Activated T-helper 1 cell treated with Interleukin-2 at 50 U/mL for 16 hours (primary cell): ENCODE measurements at regions not wholly inside any gene's neighbourhood (a gene's known extent, or its start where the extent isn't known, plus 50 kb on each side); places are given as distances from the start of the nearest gene placed in this dataset.

Experiments used
- DNase-seq: peaks from one replicate; pipeline ENCODE4 v3.0.0-alpha.2; 2020; ENCODE audit warnings: low read depth

DNA sequence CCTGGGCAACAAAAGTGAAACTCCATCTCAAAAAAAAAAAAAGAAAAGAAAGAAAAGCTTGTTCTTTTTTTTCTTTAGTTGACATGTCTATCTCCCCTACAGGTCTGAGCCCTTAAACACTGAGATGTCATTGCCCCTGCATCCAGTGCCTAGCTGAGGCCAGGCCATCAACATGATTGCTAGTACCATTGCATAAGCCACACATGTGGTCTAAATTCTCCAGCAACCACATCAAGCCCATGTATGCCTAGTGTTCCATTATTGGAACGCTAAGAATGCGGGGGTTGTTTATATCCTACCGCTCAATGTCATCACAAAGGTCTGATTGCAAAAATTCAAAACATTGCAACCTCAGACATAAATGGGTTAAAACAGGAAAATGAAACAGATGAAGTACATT, 62.7 kb downstream of the NPTX2 start:
- DNase-seq, result no peak

DNA sequence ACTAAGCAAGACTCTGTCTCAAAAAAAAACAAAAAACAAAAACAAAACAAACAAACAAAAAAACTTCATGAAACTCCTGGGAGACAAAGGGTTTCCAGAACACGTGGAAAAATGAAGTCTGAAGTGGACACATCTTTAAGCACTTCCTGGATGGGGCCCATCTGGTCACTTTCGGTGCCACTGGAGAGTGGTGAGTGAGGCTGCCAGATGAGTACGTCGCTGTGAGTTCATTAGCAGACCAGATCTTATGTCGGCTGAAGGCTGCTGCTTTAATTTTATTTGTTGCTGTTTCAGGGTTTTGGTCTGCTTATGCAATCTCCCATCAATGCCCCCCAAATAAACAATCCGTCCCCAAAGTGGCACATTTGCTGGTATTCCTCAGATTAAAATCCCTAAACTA, 64.4 kb downstream of the NPTX2 start:
- no peak for DNase-seq

DNA sequence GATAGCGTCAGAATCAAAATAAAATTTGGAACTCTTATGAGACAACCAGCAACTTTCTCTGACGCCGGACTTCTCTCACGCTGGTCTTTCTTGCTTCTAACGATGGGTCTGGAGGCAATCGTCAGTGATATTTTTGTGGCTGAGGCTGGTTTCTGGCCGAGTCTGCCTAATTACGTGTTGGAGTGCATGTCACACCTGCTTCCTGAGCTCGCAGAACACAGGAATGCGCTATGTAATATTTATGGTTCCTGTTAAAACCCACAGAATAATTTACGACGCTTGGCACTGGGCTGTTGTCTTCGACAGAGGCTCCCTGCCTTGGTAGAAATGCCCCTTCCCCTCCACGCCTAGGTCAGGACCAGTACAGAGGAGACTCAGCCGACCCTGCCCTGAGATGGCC, 64.9 kb downstream of the NPTX2 start:
- no peak for DNase-seq

DNA sequence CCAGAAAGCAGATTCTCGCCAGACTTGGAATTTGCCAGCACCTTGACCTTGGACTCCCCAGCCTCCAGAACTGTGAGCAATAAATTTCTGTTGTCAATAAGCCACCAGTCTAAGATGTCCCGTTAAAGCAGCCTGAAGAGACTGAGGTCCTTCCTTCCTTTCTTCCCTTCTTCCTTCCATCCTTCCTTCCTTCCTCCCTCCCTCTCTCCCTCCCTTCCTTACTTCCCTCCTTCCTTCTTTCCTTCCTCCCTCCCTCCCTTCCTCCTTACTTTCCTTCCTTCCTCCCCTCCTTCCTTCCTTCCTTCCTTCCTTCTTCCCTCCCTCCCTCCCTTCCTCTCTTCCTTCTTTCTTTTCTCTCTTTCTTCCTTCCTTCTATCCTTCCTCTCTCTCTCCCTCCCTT, 66.4 kb downstream of the NPTX2 start:
- no peak for DNase-seq

DNA sequence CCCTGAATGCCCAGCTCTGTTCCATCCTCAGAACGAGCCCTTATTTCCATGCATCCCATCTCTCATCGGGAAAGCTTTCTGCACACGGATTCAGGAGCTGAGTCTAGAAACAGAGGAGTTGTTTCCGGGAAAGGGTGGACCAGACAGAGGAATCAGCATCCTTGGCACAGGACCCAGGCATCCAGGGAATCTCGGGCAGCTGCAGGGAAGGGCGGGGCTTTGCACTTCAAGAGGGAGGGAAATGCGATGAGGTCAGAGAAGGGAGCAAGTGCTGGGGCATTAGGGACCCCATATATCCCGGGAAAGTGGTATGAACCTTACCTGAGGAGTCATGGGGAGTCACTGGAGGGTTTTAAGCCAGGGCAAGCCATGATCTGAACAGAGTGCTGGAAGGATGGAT, 68.5 kb downstream of the NPTX2 start:
- no peak for DNase-seq

DNA sequence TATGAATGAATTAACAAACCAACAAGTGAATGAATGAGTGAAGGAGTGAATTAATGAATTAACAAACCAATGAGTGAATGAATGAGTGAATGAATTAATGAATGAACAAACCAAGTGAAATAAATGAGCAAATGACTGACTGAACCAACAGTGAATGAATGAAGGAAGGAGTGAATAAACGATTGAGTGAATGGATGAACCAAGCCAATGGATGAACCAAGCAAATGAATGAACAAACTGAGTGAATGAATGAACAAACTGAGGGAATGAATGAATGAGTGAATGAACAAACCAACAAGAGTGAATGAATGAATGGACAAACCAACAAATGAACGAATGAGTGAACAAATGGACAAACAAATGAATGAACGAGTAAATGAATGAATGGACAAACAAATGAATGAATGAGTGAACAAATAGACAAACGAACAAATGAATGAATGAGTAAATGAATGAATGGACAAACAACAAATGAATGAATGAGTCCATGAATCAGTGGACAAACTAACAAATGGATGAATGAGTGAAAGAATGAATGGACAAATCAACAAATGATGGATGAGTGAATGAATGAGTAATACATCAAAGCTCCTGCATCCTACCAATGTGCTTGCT, 69.5 kb downstream of the NPTX2 start:
- no peak for DNase-seq

DNA sequence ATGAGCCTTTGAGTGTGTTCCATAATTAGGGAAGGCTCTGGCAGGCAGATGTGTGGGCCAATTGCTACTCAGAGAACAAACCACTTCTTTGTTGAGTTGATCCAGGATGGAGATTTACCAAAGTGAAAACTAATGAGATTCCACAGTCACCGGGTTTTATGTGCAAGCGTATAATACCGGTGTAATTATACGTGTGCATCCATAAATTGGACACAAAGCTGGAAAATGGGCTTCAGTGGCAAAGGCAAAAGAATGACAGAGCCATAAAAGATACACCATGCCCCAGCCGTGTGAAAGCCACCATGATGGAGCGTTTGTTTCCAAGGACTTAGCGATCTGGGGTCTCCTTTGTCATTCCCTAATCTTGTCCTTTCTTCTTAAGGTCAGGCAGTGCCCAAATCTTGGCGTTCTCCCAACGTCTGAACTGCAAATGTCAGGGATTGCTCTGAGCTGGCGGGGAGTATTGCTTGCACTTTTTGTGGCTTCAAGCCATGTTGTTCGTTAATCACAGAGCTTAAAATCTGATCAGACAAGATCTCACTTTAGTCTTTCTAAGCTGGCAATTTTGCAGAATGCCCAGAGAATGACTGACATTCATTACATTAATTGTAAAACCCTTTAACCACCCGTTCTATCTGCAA, 70.1 kb downstream of the NPTX2 start:
- no peak for DNase-seq

DNA sequence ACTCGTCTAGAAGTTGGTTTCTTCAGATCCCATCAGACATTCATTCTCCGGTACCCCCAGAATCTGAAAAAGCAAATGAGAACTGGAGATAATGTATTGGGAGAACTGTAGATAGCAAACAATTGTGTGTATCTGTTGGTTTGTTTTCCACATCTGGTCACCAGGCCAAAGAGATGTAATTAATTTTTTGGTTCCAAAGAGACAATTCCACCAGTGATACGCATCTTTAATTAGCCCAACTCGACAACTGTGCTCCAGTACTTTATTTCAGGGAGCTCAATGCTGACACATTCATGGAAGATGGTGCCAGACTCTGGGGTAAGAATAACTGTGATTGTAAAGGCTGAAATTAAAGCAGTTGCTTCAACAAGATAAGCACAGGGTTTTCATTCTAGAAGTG, 74.5 kb downstream of the NPTX2 start:
- no peak for DNase-seq

DNA sequence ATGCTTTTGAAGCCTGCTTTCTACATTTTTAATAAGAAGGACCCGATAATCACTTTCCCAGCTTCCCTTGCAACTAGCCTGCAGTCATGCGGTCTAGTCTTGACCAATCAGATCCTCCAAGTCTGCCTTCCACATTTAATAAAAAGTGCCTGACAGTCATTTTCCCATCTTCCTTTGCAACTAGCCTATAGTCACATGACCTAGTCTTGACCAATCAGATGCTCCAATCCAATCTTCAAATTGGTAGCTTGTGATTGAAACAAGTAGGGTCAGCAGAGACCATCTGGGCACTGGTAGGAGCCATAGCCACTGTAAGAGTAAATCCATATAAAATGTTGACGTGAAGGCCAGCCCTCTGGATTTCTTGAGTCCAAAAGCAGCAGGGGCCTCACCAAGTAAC, 80.0 kb downstream of the NPTX2 start:
- DNase-seq, result no peak

DNA sequence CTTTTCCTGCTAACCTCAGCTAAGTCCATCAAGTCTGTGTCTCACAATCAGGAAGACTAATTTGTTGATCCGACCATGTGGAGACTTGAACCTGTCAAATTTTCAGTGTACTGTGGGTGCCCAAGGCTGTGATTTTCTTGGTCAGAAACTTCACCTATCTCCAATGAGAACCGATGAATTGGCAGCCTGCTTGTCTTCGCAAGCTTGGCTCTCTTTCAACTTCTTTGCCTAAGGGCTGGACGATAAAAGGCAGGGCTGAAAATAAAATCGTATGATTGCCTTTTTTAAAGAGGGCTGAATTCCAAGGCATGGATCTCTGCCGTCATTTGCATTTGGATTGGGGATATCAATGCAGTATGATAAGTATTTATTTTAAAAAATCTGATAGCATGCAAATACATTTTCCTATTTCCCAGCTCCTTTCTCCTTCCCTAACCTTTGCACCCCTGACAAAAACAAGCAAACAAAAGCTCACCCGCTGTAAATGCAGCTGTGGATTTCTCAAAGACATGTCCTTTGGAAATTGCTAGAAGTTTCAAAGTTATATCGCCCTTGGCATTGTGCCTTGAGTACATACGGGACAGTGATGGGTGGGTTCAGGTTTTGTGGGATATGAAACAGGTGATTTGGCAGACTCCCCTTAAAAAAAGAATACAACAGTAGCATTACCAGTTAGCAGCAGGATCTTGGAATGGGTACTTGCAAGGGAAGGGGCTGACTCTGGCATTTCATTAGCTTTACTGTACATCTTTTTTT, 80.6 kb downstream of the NPTX2 start:
- no peak for DNase-seq

DNA sequence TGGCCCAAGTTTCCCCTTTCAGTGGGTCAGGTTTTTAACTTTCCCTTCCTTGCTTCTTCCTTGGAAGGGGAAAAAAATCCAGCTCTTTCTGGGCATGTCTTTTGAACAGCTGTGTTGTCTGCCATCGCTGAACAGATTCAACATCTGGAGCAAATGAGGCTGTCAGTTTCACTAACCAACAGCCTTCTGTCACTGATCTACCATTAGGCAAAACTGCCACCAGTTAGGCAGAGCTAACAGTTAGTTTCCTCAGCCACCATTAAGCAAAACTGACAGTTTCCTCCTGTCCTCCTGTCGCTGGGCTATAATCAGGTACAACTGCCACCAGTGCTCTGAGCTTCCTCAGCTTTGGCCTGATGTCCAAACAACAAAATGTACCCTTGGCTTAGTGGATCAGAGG, 81.9 kb downstream of the NPTX2 start:
- DNase-seq, result no peak

DNA sequence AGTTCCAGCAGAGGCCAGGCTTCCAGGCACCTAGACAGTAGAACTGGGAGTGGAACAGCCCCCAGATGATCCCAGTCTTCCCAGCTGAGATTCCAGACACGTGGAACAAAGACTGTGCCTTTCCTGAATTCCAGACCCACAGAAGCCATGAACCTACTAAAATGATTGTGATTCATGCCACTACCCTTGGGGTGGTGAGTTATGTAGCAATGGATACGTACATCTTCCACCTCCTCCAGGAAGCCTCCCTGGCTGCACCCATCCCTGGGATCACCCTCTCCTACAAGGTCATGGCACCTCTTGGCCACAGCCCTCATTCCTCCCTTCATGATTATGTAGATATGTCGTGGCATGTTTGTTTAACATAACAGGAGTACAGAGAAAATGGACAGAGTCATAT, 83.4 kb downstream of the NPTX2 start:
- no peak for DNase-seq

DNA sequence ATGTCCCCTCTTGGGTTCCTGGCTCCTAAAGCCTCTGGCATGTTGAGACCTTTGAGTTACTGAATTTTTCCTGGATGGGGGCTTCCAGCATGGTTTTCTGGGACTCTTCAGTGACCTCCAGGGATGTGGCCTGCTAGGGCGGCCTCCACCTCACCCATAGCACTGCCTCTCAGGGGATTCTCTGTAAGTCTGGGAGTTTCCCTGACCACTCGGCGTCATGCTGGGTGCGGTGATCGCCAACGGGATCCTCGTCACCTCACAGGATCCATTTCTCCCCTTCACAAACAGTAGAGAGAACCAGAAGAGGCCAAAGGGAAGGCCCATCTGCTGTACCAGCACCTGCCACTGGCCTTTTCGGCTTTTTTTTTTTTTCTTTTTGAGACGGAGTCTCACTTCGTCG, 84.3 kb downstream of the NPTX2 start:
- no peak for DNase-seq

DNA sequence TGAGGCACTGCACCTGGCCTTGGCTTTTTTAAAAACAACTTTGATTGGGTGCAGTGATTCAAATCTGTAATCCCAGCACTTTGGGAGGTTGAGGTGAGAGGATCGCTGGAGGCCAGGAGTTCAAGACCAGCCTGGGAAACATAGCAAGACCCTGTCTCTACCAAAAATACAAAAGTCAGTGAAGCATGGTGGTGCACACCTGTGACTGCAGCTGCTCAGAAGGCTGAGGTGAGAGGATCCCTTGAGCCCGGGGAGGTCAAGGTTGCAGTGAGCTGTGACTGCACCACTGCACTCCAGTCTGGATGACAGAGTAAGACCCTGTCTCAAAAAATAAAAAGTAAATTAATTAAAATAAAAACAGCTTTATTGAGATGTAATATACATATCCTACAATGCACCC, 84.9 kb downstream of the NPTX2 start:
- no peak for DNase-seq

DNA sequence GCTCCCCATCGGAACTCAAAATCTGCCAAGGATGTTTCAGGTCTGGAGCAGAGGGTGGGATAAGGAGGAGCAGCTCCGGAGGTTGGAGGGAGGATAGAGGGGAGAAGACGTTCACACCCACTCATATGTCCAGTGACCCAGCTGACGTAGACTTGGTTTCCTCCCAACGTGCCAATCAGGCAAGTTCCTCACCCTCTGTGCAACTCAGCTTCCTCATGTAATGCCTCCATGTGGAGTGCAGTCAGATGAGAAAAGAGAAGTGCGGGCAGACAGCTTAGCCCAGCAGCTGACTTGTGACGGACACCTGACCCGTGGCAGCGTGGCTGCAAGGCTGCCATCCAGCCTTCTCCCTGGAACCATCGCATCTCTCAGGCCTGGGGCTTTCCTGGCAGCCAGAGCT, 86.8 kb downstream of the NPTX2 start:
- no peak for DNase-seq

DNA sequence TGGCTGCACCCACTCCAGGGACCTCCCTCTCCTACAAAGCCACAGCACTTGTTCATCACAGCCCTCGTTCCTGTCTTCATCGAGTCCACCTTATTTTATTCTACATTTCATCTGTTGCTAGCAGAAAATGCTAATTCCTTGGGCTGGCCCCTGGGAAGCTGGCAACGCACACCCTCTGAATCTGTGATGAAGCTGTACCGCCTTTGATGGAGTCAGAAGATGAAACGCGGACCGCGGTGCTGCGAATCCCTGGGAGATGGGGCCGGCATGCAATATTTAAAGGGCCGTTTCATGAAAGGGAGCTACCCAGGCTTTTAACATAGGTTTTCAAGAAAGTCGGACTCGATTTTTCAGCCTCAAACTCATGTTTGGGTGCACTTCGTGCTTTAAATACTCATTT, 88.5 kb downstream of the NPTX2 start:
- DNase-seq, result no peak

DNA sequence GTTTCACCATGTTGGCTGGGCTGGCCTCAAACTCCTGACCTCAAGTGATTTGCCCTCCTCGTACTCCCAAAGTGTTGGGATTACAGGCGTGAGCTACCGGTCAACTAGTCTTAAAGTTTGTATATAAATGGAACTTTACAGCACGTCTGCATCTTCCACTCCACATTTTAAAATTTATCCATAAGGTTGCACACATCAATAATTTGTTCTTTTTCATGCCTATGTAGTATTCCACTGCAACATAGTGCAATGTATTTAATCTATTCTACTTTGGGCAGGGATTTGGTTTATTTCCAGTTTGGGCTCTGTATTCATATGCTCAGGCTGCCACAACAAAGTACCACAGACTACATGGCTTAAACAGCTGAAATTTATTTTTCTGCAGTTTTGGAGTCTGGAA, 90.0 kb downstream of the NPTX2 start:
- DNase-seq, result no peak

DNA sequence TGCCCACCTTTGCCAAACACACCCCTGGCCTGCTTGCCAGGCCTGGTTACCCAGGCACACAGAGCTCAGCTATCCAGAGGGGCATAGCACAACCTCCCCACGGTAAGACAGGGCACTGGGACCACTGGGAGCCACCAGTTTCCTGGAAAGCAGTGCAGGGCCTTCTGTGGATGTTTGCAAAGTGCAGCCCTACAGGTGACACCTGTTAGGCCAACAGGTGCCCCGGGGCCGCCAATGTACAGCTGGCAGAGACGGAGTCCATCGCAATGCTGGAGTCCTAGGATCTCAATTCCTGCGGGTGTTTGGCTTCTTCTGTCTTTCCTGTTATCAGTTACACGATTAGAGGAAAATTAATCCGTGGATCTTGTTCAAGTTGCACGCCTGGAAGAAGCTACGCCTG, 94.9 kb downstream of the NPTX2 start:
- DNase-seq, result no peak

DNA sequence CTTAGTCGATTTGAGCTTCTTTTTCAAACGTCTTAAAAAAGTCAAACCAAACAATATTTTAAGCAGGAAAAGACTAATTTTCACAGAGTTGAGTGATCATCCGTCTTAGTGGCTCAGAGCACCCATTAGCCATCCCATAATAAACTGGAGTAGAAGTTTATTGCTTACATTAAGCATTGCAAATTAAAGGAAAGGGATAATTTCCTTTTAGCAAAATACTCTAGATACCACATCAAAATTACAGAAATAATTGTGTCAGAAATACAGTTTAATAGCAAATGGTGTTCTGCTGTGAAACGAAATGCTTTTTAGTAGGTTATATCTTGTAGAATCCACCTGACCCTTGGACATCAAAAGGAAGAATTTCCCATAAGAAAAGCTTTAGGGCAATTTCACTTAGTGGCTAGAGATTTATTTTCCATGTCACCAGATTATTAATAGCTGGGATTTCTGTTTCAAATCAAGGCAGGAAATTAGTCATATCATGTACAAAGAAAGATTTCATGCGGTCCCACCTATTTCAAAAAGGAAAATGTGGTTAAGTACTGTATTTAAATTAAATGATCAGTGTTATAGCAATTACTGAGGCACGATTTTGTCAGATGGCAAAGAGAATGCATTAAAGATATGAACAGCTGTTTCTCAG, 96.2 kb downstream of the NPTX2 start:
- DNase-seq, result no peak

DNA sequence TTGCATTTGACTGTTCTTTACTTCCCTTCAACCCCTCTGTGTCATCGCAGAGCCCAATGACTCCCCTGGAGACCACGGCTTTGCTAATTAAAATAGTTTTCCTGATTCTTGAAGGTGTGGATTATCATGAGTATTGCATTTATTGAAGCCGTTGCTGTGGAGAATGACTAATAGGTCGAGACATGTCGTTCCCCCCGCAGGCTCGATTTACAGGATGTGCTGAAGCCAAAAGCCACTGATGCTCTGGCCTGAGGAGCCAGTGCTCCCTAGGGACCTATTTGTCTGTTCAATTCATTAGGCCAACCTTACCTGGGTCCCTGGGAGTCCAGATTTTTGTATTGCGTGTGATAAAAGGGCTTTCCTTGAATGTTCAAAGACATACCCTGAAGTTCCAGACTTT, 102.3 kb downstream of the NPTX2 start:
- DNase-seq, result no peak

DNA sequence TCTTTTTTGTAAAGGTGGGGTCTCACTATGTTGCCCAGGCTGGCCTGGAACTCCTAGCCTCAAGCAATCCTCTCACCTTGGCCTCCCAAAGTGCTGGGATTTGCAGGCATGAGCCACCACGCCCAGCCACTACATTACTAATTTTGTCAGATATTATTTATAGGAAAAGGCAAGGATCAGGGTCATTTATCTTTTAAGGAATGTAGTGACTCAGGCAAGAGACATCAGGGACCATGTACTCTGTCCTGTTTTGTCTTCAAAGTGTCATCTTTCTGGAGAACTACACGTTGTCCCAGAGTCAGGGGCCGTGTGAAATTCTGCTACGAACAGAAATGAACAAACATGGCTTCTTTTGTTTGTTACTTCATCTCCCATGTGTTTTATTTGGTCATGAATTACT, 105.3 kb downstream of the NPTX2 start:
- no peak for DNase-seq

DNA sequence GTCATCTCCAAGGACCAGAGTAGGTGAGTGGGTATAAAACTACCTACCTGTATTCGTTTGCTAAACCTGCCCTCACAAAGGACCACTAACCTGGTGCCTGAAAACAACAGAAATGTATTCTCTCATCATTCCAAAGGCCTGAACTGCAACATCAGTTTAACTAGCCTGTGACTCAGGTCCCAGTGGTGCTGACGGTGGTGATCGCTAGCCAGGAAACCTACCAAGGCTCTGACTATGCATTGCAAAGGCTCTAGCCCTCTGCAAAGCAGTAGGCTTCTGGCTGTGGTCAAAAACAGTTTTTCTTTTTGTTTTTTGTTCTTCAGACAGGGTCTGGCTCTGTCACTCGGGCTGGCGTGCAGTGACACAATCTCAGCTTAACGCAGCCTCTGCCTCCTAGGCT, 107.5 kb downstream of the NPTX2 start:
- no peak for DNase-seq

DNA sequence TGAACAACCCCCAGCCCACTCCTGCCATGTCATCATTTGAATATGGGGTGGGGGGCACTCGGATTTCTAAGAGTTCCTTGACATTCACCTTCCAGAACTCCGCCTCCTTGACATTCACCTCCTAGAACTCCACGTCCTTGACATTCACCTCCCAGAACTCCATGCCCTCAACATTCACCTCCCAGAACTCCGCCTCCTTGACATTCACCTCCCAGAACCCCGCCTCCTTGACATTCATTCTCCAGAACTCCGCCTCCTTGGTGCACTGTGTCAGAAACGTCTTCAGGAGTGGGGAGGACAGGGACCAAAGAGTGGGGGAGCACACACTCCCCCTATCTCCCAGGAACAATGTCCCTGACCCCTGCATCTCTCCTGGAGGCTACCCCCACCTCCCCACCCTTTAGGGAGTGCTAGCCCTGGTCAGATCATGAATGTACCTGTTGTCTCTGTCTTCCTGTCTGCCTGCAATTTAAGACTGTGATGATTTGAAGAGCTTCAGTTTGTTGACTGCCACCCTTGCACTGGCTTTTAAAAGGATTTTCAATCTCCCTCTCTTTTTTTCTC, 110.1 kb downstream of the NPTX2 start:
- DNase-seq, result no peak
